ENCODE measurements at regions not wholly inside any gene's neighbourhood (a gene's known extent, or its start where the extent isn't known, plus 50 kb on each side); places are given as distances from the start of the nearest gene placed in this dataset.
A peak's percentile ranks its signal among the peaks of the same experiment; 100 is the strongest.

- H3K27ac Mint-ChIP-seq = no peak overlapping the region
- H2AFZ ChIP-seq = no peak overlapping the region
- H3K4me1 ChIP-seq (ENCODE audit: insufficient read depth) = no peaks in the 10 kb centered on the region
Observed at GRCh38 chr9:83154087-83154736, 91.3 kb upstream of the RASEF start.

GRCh38 chr9:83153030-83153429 lies 90.1 kb upstream of the RASEF start:
- no peaks in the 10 kb centered on the region for H3K4me1 ChIP-seq (ENCODE audit: insufficient read depth)
- no peaks in the 10 kb centered on the region for H3F3A ChIP-seq (replicated peaks; ENCODE audit: low read depth)
- no peak overlapping the region for H3K4me3 ChIP-seq
- Mint-ChIP-seq H3K27ac (no peak overlapping the region), H3K4me1 (no peaks in the 10 kb centered on the region), H3K27me3 (ENCODE audit: insufficient read depth, low read depth, poor library complexity) (no peaks in the 10 kb centered on the region), H3K9me3 (no peaks in the 10 kb centered on the region; the same call in 1 of the 3 replicates), H3K36me3 (ENCODE audit: low read depth) (no peaks in the 10 kb centered on the region), H3K4me3 (no peak overlapping the region)
- no peaks in the 10 kb centered on the region for H3K27me3 ChIP-seq (ENCODE audit: insufficient read depth)
- 0 out of 2 replicates have a peak, but pooled peaks cover 6% of the 10 kb centered on the region for H3K9me2 ChIP-seq (ENCODE audit: insufficient read depth)
- ATAC-seq = no peak
- no peaks in the 10 kb centered on the region for H4K20me1 ChIP-seq (replicated peaks; ENCODE audit: insufficient read depth)
- H3K79me2 ChIP-seq (replicated peaks; ENCODE audit: insufficient read depth) = no peaks in the 10 kb centered on the region
- no peak for DNase-seq (ENCODE audit: low spot score)
- H2AFZ ChIP-seq = no peak overlapping the region
- H3K27ac ChIP-seq (ENCODE audit: low read depth) = no peak overlapping the region
- H3K36me3 ChIP-seq (ENCODE audit: insufficient read depth) = no peaks in the 10 kb centered on the region
- TF ChIP-seq CTCF (conservative IDR thresholded peaks at IDR 0.05; ENCODE audit: low read depth in 2 of 2) (no peak), NANOG (IDR thresholded peaks at IDR 0.05; ENCODE audit: borderline replicate concordance) (no peak), ETS1 (IDR thresholded peaks at IDR 0.05) (no peak), STAT1 (IDR thresholded peaks at IDR 0.05; ENCODE audit: unreplicated experiment) (no peak), ZNF114 (CRISPR knock-in tag; IDR thresholded peaks at IDR 0.05) (no peak)
- no peak overlapping the region for H3K4me2 ChIP-seq

More at GRCh38 chr9:83154087-83154736, 91.3 kb upstream of the RASEF start:
- H3K4me1 Mint-ChIP-seq = no peaks in the 10 kb centered on the region
- no peaks in the 10 kb centered on the region for H3K27me3 ChIP-seq (ENCODE audit: insufficient read depth)
- no peak overlapping the region for H3K4me3 Mint-ChIP-seq
- H3K36me3 Mint-ChIP-seq (ENCODE audit: low read depth) = no peaks in the 10 kb centered on the region; the same call in 2 of the 3 replicates
- H3K27ac ChIP-seq (ENCODE audit: low read depth) = no peak overlapping the region
- TF ChIP-seq EZH2 (IDR thresholded peaks at IDR 0.05; ENCODE audit: low read depth, unreplicated experiment) = no peak
- H3K9me3 Mint-ChIP-seq = peaks cover 3% of the 10 kb centered on the region
- no peaks in the 10 kb centered on the region for H3K27me3 Mint-ChIP-seq (ENCODE audit: insufficient read depth, low read depth, poor library complexity)
- H3K36me3 ChIP-seq (ENCODE audit: insufficient read depth) = no peaks in the 10 kb centered on the region
- H3K4me2 ChIP-seq = no peak overlapping the region
- H3K9me2 ChIP-seq (ENCODE audit: insufficient read depth) = 0 out of 2 replicates have a peak, but pooled peaks cover 3% of the 10 kb centered on the region
- H3F3A ChIP-seq (replicated peaks; ENCODE audit: low read depth) = no peaks in the 10 kb centered on the region
- no peaks in the 10 kb centered on the region for H4K20me1 ChIP-seq (replicated peaks; ENCODE audit: insufficient read depth)
- no peak overlapping the region for H3K4me3 ChIP-seq
- no peaks in the 10 kb centered on the region for H3K79me2 ChIP-seq (replicated peaks; ENCODE audit: insufficient read depth)
- ATAC-seq (no peak), DNase-seq (ENCODE audit: low spot score) (no peak)

- H3K27ac Mint-ChIP-seq = no peak overlapping the region
Observed at GRCh38 chr9:83151627-83152137, 88.7 kb upstream of the RASEF start.

More at GRCh38 chr9:83151627-83152137, 88.7 kb upstream of the RASEF start:
- Histone ChIP-seq H3K4me2 (no peak overlapping the region), H3F3A (replicated peaks; ENCODE audit: low read depth) (no peaks in the 10 kb centered on the region), H3K4me3 (no peak overlapping the region), H3K79me2 (replicated peaks; ENCODE audit: insufficient read depth) (no peaks in the 10 kb centered on the region), H4K20me1 (replicated peaks; ENCODE audit: insufficient read depth) (no peaks in the 10 kb centered on the region), H3K36me3 (ENCODE audit: insufficient read depth) (no peaks in the 10 kb centered on the region), H3K4me1 (ENCODE audit: insufficient read depth) (no peaks in the 10 kb centered on the region), H3K9me2 (ENCODE audit: insufficient read depth) (0 out of 2 replicates have a peak, but pooled peaks cover 6% of the 10 kb centered on the region), H3K27ac (ENCODE audit: low read depth) (no peak overlapping the region), H3K27me3 (ENCODE audit: insufficient read depth) (no peaks in the 10 kb centered on the region), H2AFZ (0 out of 2 replicates have a peak overlapping the region, but pooled peaks have one; percentile 23)
- Mint-ChIP-seq H3K4me1 (no peaks in the 10 kb centered on the region), H3K36me3 (ENCODE audit: low read depth) (no peaks in the 10 kb centered on the region), H3K9me3 (peaks cover 4% of the 10 kb centered on the region; the same call in 2 of the 3 replicates), H3K4me3 (no peak overlapping the region), H3K27me3 (ENCODE audit: insufficient read depth, low read depth, poor library complexity) (no peaks in the 10 kb centered on the region)
- no peak for TF ChIP-seq STAT1 (IDR thresholded peaks at IDR 0.05; ENCODE audit: unreplicated experiment)
- no peak for ATAC-seq
- DNase-seq (ENCODE audit: low spot score) = no peak
